SK-N-SH (cell line): ENCODE measurements at regions not wholly inside any gene's neighbourhood (a gene's known extent, or its start where the extent isn't known, plus 50 kb on each side); places are given as distances from the start of the nearest gene placed in this dataset.

ENCODE experiments used
- CTCF ChIA-PET: fragments of 300-600, 350-600 bp; formaldehyde crosslinking; extraction: SDS; loops from one replicate; lab custom pipeline; 2021; lab: Yijun Ruan, JAX
- POLR2A ChIA-PET: fragments of 350-600 bp; sonication (Branson Sonifier 250); formaldehyde crosslinking; extraction: SDS; loops from one replicate; lab custom pipeline; 2020; ENCODE audit warnings: antibody characterized with exemption, inconsistent platforms; lab: Yijun Ruan, JAX
- DNase-seq: peaks from one replicate; pipeline ENCODE4 v3.0.0; 2012
- H2AFZ ChIP-seq: fragments of 200-600 bp; sonication (generic); 2 replicates; pipeline ENCODE4 v1.8.1; 2016; ENCODE audit warnings: antibody characterized with exemption, mild to moderate bottlenecking, low read depth
- H3F3A ChIP-seq: fragments of 200-600 bp; sonication (generic); replicated peaks from 2 replicates; pipeline ENCODE3; 2016; ENCODE audit warnings: antibody characterized with exemption, mild to moderate bottlenecking; ENCODE audit not compliant: insufficient read depth
- H3K27ac ChIP-seq, 2 experiments: fragments of 200-500 bp in 1 of 2; fragments of 200-600 bp in 1 of 2; sonication (Bioruptor generic) in 1 of 2; sonication (generic), shearing (Covaris generic) in 1 of 2; 2 replicates each; pipeline versions ENCODE4 v1.5.1 to v1.6.1; 2014 to 2016; ENCODE audit warnings: low read depth in 2 of 2, inconsistent platforms in 1 of 2, low read length in 1 of 2, mild to moderate bottlenecking in 1 of 2, mixed read lengths in 1 of 2
- H3K27me3 ChIP-seq: fragments of 200-600 bp; sonication (generic), shearing (Covaris generic); 2 replicates; pipeline ENCODE4 v1.6.1; 2016; ENCODE audit warnings: mixed run types; ENCODE audit not compliant: insufficient read depth
- H3K36me3 ChIP-seq, 2 experiments: fragments of 200-500 bp in 1 of 2; fragments of 200-600 bp in 1 of 2; sonication (Bioruptor generic) in 1 of 2; sonication (generic) in 1 of 2; replicated peaks in 1 of 2; 2 replicates each; pipeline versions ENCODE3 to v1.5.1; 2014 to 2016; ENCODE audit warnings: low read length in 1 of 2, mild to moderate bottlenecking in 1 of 2; ENCODE audit not compliant: insufficient read depth in 2 of 2, control insufficient read depth in 1 of 2
- H3K4me1 ChIP-seq, 2 experiments: fragments of 200-500 bp in 1 of 2; fragments of 200-600 bp in 1 of 2; sonication (Bioruptor generic) in 1 of 2; sonication (generic), shearing (Covaris generic) in 1 of 2; 2 replicates each; pipeline versions ENCODE4 v1.5.1 to v1.6.1; 2014 to 2016; ENCODE audit warnings: low read depth in 1 of 2, low read length in 1 of 2, mixed run types in 1 of 2; ENCODE audit not compliant: insufficient read depth in 2 of 2, control insufficient read depth in 1 of 2
- H3K4me2 ChIP-seq: fragments of 200-600 bp; sonication (generic), shearing (Covaris generic); 2 replicates; pipeline ENCODE4 v1.6.1; 2017; ENCODE audit warnings: mixed run types
- H3K4me3 ChIP-seq, 2 experiments: fragments of 200-500 bp in 1 of 2; fragments of 200-600 bp in 1 of 2; sonication (Bioruptor generic) in 1 of 2; sonication (generic), shearing (Covaris generic) in 1 of 2; 2 replicates each; pipeline versions ENCODE4 v1.5.1 to v1.8.1; 2014 to 2016; ENCODE audit warnings: low read depth in 2 of 2, inconsistent platforms in 1 of 2, low read length in 1 of 2, mild to moderate bottlenecking in 1 of 2, mixed read lengths in 1 of 2, moderate library complexity in 1 of 2
- H3K79me2 ChIP-seq: fragments of 200-600 bp; sonication (generic); 2 replicates; pipeline ENCODE4 v1.8.1; 2017; ENCODE audit warnings: mild to moderate bottlenecking; ENCODE audit not compliant: insufficient read depth
- H3K9ac ChIP-seq: fragments of 200-600 bp; sonication (generic); 2 replicates; pipeline ENCODE4 v1.6.1; 2017; ENCODE audit warnings: mixed run types
- H3K9me2 ChIP-seq: fragments of 200-600 bp; sonication (generic); 2 replicates; pipeline ENCODE4 v1.6.1; 2017; ENCODE audit warnings: mixed run types
- H3K9me3 ChIP-seq: fragments of 200-600 bp; sonication (generic); 2 replicates; pipeline ENCODE4 v1.6.1; 2017; ENCODE audit warnings: mixed run types, mild to moderate bottlenecking, moderate library complexity
- H4K20me1 ChIP-seq: fragments of 200-600 bp; sonication (generic); 2 replicates; pipeline ENCODE4 v1.6.1; 2017; ENCODE audit warnings: mild to moderate bottlenecking, mixed run types; ENCODE audit not compliant: insufficient read depth
- CTCF ChIP-seq: fragments of 200-600 bp; sonication (generic); IDR thresholded peaks from 2 replicates; pipeline ENCODE4 v1.6.1; 2017; ENCODE audit warnings: antibody characterized with exemption, mild to moderate bottlenecking, moderate library complexity
- ELF1 ChIP-seq: IDR thresholded peaks from 2 replicates; pipeline ENCODE4 v1.4.0; 2012
- EP300 ChIP-seq, 2 experiments: IDR thresholded peaks; 2 replicates each; pipeline versions ENCODE4 v1.4.0 to v1.6.1; 2012; ENCODE audit warnings: borderline replicate concordance in 1 of 2, low read depth in 1 of 2, low read length in 1 of 2
- EZH2phosphoT487 ChIP-seq: fragments of 200-600 bp; sonication (generic); IDR thresholded peaks from 2 replicates; pipeline ENCODE4 v1.6.1; 2017; ENCODE audit warnings: low read depth, mixed run types, mild to moderate bottlenecking, antibody characterized with exemption, moderate library complexity, borderline replicate concordance
- FOSL2 ChIP-seq: IDR thresholded peaks from 2 replicates; pipeline ENCODE4 v1.4.0; 2012; ENCODE audit warnings: low read depth, mild to moderate bottlenecking, moderate library complexity, borderline replicate concordance
- FOXM1 ChIP-seq: IDR thresholded peaks from 2 replicates; pipeline ENCODE4 v1.4.0; 2012; ENCODE audit warnings: low read depth, mild to moderate bottlenecking
- GATA2 ChIP-seq: sonication (generic); formaldehyde crosslinking; IDR thresholded peaks from 2 replicates; pipeline ENCODE4 v1.5.0; 2020; ENCODE audit warnings: mild to moderate bottlenecking, missing genetic modification reagents
- NFIC ChIP-seq: IDR thresholded peaks from 2 replicates; pipeline ENCODE4 v1.4.0; 2012; ENCODE audit warnings: borderline replicate concordance
- PBX3 ChIP-seq: IDR thresholded peaks from 2 replicates; pipeline ENCODE4; 2012
- POLR2AphosphoS5 ChIP-seq: IDR thresholded peaks from 2 replicates; pipeline ENCODE4 v1.6.1; 2012; ENCODE audit warnings: low read depth, low read length
- RAD21 ChIP-seq: IDR thresholded peaks from 2 replicates; pipeline ENCODE4 v1.6.1; 2012; ENCODE audit warnings: mild to moderate bottlenecking, low read length
- RCOR1 ChIP-seq: fragments of 150-350 bp; IDR thresholded peaks from 2 replicates; pipeline ENCODE4 v1.6.1; 2017; ENCODE audit warnings: antibody characterized with exemption, low read length
- REST ChIP-seq: IDR thresholded peaks from 2 replicates; pipeline ENCODE4 v1.6.1; 2012; ENCODE audit warnings: mild to moderate bottlenecking, low read depth, low read length, moderate library complexity
- RFX5 ChIP-seq: IDR thresholded peaks from 2 replicates; pipeline ENCODE4 v1.6.1; 2012; ENCODE audit warnings: mild to moderate bottlenecking, improper control_type of control experiment, low read length
- SIN3A ChIP-seq: IDR thresholded peaks from 2 replicates; pipeline ENCODE4 v1.6.1; 2012; ENCODE audit warnings: low read depth, mild to moderate bottlenecking, low read length, moderate library complexity, borderline replicate concordance
- SMC3 ChIP-seq: IDR thresholded peaks from 2 replicates; pipeline ENCODE4 v1.6.1; 2012; ENCODE audit warnings: low read depth, low read length, improper control_type of control experiment
- USF1 ChIP-seq: IDR thresholded peaks from 2 replicates; pipeline ENCODE4 v1.4.0; 2012; ENCODE audit warnings: low read depth, borderline replicate concordance
- USF2 ChIP-seq: fragments of 150-350 bp; IDR thresholded peaks from 2 replicates; pipeline ENCODE4 v1.6.1; 2017; ENCODE audit warnings: antibody characterized with exemption, low read length, low read depth, borderline replicate concordance
- ZBTB33 ChIP-seq: IDR thresholded peaks from 2 replicates; pipeline ENCODE4 v1.4.0; 2012; ENCODE audit warnings: low read depth, borderline replicate concordance
- WGBS: methylation state at CpG from one replicate; pipeline ENCODE4 v1.1.6; 2017; ENCODE audit warnings: low lambda C conversion rate; 5-methylcytosine and 5-hydroxymethylcytosine counted together

- Histone ChIP-seq H3K27ac (no peak overlapping the region), H2AFZ (no peak overlapping the region), H3K79me2 (no peaks in the 10 kb centered on the region), H3K36me3 (no peaks in the 10 kb centered on the region), H3K4me2 (no peak overlapping the region), H3K4me3 (no peak overlapping the region), H3K4me1 (no peaks in the 10 kb centered on the region), H3K27me3 (no peaks in the 10 kb centered on the region), H3K9ac (no peak overlapping the region), H3F3A (no peaks in the 10 kb centered on the region), H4K20me1 (no peaks in the 10 kb centered on the region), H3K9me3 (no peaks in the 10 kb centered on the region), H3K9me2 (no peaks in the 10 kb centered on the region)
- TF ChIP-seq FOXM1 = no peak
- TF ChIP-seq EZH2phosphoT487 = no peak
- no peak for TF ChIP-seq RFX5
- no peak for TF ChIP-seq ELF1
- no peak for TF ChIP-seq FOSL2
- TF ChIP-seq CTCF = no peak
- TF ChIP-seq SIN3A = no peak
- no peak for TF ChIP-seq USF1
- no peak for TF ChIP-seq USF2
- no peak for DNase-seq
- WGBS = 76% methylated on average over 6 of the region's 6 CpGs
- ChIA-PET CTCF (interaction anchor here (1.0 to 1.9 kb wide), 2 partner anchors 10 to 15 kb away, joined by 4 to 5 read pairs; no protein-coding TSS in a partner anchor), POLR2A (no interaction called here)
Measured at GRCh38 chr16:72357910-72358309, 186.0 kb upstream of the PMFBP1 start.

- DNase-seq = no peak
- Histone ChIP-seq H2AFZ (no peak overlapping the region), H3K4me3 (no peak overlapping the region), H3K79me2 (no peaks in the 10 kb centered on the region), H3K9ac (no peak overlapping the region), H3K9me3 (no peaks in the 10 kb centered on the region), H3F3A (no peaks in the 10 kb centered on the region), H3K9me2 (no peaks in the 10 kb centered on the region), H4K20me1 (no peaks in the 10 kb centered on the region), H3K36me3 (no peaks in the 10 kb centered on the region), H3K4me1 (no peaks in the 10 kb centered on the region), H3K4me2 (no peak overlapping the region), H3K27ac (no peak overlapping the region), H3K27me3 (no peaks in the 10 kb centered on the region)
- CTCF ChIA-PET = interaction anchor here (1.3 kb wide), 1 partner anchor 18 kb away, joined by 4 read pairs; no protein-coding TSS in a partner anchor
- POLR2A ChIA-PET = no interaction called here
- WGBS = 78% methylated on average over 2 of the region's 2 CpGs
- TF ChIP-seq GATA2 (CRISPR knock-in tag) (no peak), EP300 (IDR thresholded peaks at IDR 0.05; ENCODE audit: borderline replicate concordance in 1 of 2, low read depth in 1 of 2, low read length in 1 of 2) (no peak), RCOR1 (no peak), REST (no peak), PBX3 (no peak), ZBTB33 (no peak), SMC3 (no peak), NFIC (no peak), POLR2AphosphoS5 (no peak), RAD21 (no peak)
Measured at GRCh38 chr16:72355561-72355960, 183.6 kb upstream of the PMFBP1 start.
